SK-N-DZ (cell line): ENCODE measurements at regions not wholly inside any gene's neighbourhood (a gene's known extent, or its start where the extent isn't known, plus 50 kb on each side); places are given as distances from the start of the nearest gene placed in this dataset.
"Not testable (repeated sequence)": the region's sequence is repeated elsewhere in the genome, so short reads cannot be mapped to it uniquely, and the experiment has no call there.

Experiments used
- DNase-seq: peaks from one replicate; pipeline ENCODE4 v3.0.0-alpha.2; 2015; ENCODE audit warnings: low spot score
- small RNA-seq, 2 experiments: library from RNA; depleted of rRNA; stranded (forward); fragments of <200 nt; gene quantifications; one replicate each; pipeline ENCODE3, GENCODE V24; 2014

GRCh38 chrX:94831364-94831763 is 1157.4 kb downstream of the FAM133A start:
- no peak for DNase-seq

GRCh38 chrX:94834226-94834625 is 1160.2 kb downstream of the FAM133A start:
- no peak for DNase-seq

- DNase-seq: no peak
Observed at GRCh38 chrX:94850811-94851210, 1176.8 kb downstream of the FAM133A start.

- no peak for DNase-seq
Observed at GRCh38 chrX:94854251-94854650, 1180.2 kb downstream of the FAM133A start.

- not testable (repeated sequence) for DNase-seq
Observed at GRCh38 chrX:94862470-94862869, 1188.5 kb downstream of the FAM133A start.

GRCh38 chrX:94871640-94872039 is 1197.6 kb downstream of the FAM133A start:
- DNase-seq: no peak

GRCh38 chrX:94901849-94902248 is 1227.8 kb downstream of the FAM133A start:
- no peak for DNase-seq

GRCh38 chrX:94908171-94908570 is 1234.2 kb downstream of the FAM133A start:
- DNase-seq: peak; percentile 48

- no peak for DNase-seq
Observed at GRCh38 chrX:94908648-94909047, 1234.6 kb downstream of the FAM133A start.

- DNase-seq: no peak
Observed at GRCh38 chrX:94914235-94914634, 1240.2 kb downstream of the FAM133A start.

GRCh38 chrX:94932278-94932965 is 1258.4 kb downstream of the FAM133A start:
- DNase-seq: no peak

- DNase-seq: no peak
Observed at GRCh38 chrX:94936722-94937121, 1262.7 kb downstream of the FAM133A start.

- no peak for DNase-seq
Observed at GRCh38 chrX:94937491-94937890, 1263.5 kb downstream of the FAM133A start.

- DNase-seq: no peak
Observed at GRCh38 chrX:94942603-94943002, 1268.6 kb downstream of the FAM133A start.

GRCh38 chrX:94946137-94946536 is 1272.1 kb downstream of the FAM133A start:
- not testable (repeated sequence) for DNase-seq

GRCh38 chrX:94961730-94962129 is 1287.7 kb downstream of the FAM133A start:
- DNase-seq: no peak

GRCh38 chrX:94977562-94977961 is 1303.6 kb downstream of the FAM133A start:
- DNase-seq: no peak

- DNase-seq: no peak
Observed at GRCh38 chrX:94977986-94978385, 1304.0 kb downstream of the FAM133A start.

Small RNA genes in the stretch of these regions (small RNA-seq; reads per million reads assigned to genes)
- 0 reads per million in 2 experiments for gene RF00019
